ENCODE measurements at regions not wholly inside any gene's neighbourhood (a gene's known extent, or its start where the extent isn't known, plus 50 kb on each side); places are given as distances from the start of the nearest gene placed in this dataset.

GRCh38 chr12:93177208-93178153 is 200.2 kb upstream of the NUDT4 start:
- DNase-seq (ENCODE audit: low read depth in 3 of 3), result no peak

GRCh38 chr12:93178154-93178878 is 199.4 kb upstream of the NUDT4 start:
- no peak for DNase-seq (ENCODE audit: low read depth in 3 of 3)

- DNase-seq (ENCODE audit: low read depth in 3 of 3), result no peak
These were observed 197.9 kb upstream of the NUDT4 start for GRCh38 chr12:93179792-93180191.

GRCh38 chr12:93180566-93180965 is 197.2 kb upstream of the NUDT4 start:
- no peak for DNase-seq (ENCODE audit: low read depth in 3 of 3)

GRCh38 chr12:93181409-93181965 is 196.2 kb upstream of the NUDT4 start:
- no peak for DNase-seq (ENCODE audit: low read depth in 3 of 3)

- no peak for DNase-seq (ENCODE audit: low read depth in 3 of 3)
These were observed 193.6 kb upstream of the NUDT4 start for GRCh38 chr12:93183940-93184671.

GRCh38 chr12:93184672-93185368 is 192.9 kb upstream of the NUDT4 start:
- DNase-seq (ENCODE audit: low read depth in 3 of 3), result no peak

GRCh38 chr12:93185369-93185741 is 192.4 kb upstream of the NUDT4 start:
- DNase-seq (ENCODE audit: low read depth in 3 of 3), result no peak

GRCh38 chr12:93186131-93186530 is 191.6 kb upstream of the NUDT4 start:
- DNase-seq (ENCODE audit: low read depth in 3 of 3), result no peak

GRCh38 chr12:93186621-93187020 is 191.1 kb upstream of the NUDT4 start:
- no peak for DNase-seq (ENCODE audit: low read depth in 3 of 3)

- DNase-seq (ENCODE audit: low read depth in 3 of 3), result no peak
These were observed 186.3 kb upstream of the NUDT4 start for GRCh38 chr12:93191423-93191822.

GRCh38 chr12:93191956-93192355 is 185.8 kb upstream of the NUDT4 start:
- no peak for DNase-seq (ENCODE audit: low read depth in 3 of 3)

- no peak for DNase-seq (ENCODE audit: low read depth in 3 of 3)
These were observed 184.8 kb upstream of the NUDT4 start for GRCh38 chr12:93192878-93193277.

- DNase-seq (ENCODE audit: low read depth in 3 of 3), result no peak
These were observed 182.2 kb upstream of the NUDT4 start for GRCh38 chr12:93195511-93195910.

GRCh38 chr12:93197067-93197593 is 180.6 kb upstream of the NUDT4 start:
- no peak for DNase-seq (ENCODE audit: low read depth in 3 of 3)

- DNase-seq (ENCODE audit: low read depth in 3 of 3), result no peak
These were observed 179.6 kb upstream of the NUDT4 start for GRCh38 chr12:93198086-93198485.

- DNase-seq (ENCODE audit: low read depth in 3 of 3), result no peak
These were observed 177.9 kb upstream of the NUDT4 start for GRCh38 chr12:93199831-93200236.

GRCh38 chr12:93200291-93200917 is 177.3 kb upstream of the NUDT4 start:
- no peak for DNase-seq (ENCODE audit: low read depth in 3 of 3)

- no peak for DNase-seq (ENCODE audit: low read depth in 3 of 3)
These were observed 175.7 kb upstream of the NUDT4 start for GRCh38 chr12:93201990-93202389.

- no peak for DNase-seq (ENCODE audit: low read depth in 3 of 3)
These were observed 175.0 kb upstream of the NUDT4 start for GRCh38 chr12:93202688-93203087.

- DNase-seq (ENCODE audit: low read depth in 3 of 3), result no peak
These were observed 174.4 kb upstream of the NUDT4 start for GRCh38 chr12:93203361-93203760.

All from stimulated activated CD4-positive, alpha-beta T cell treated with anti-CD3 and anti-CD28 coated beads, TNF-alpha, amount 100 ng/mL, for 24 hours (primary cell).